HCT116 (cell line): ENCODE measurements at regions not wholly inside any gene's neighbourhood (a gene's known extent, or its start where the extent isn't known, plus 50 kb on each side); places are given as distances from the start of the nearest gene placed in this dataset.

ENCODE experiments used
- ATF3 ChIP-seq: IDR thresholded peaks from 2 replicates; pipeline ENCODE4 v1.6.1; 2012
- CEBPB ChIP-seq: IDR thresholded peaks from 2 replicates; pipeline ENCODE4 v1.6.1; 2012; ENCODE audit warnings: low read depth
- CTCF ChIP-seq, 3 experiments: fragments of 200-600 bp in 1 of 3; sonication (generic) in 1 of 3; IDR thresholded peaks in 2 of 3; conservative IDR thresholded peaks in 1 of 3; 2 replicates each; pipeline ENCODE4 v1.5.1; 2012 to 2017; ENCODE audit warnings: low read depth in 2 of 3, low read length in 2 of 3, antibody characterized with exemption in 1 of 3, borderline replicate concordance in 1 of 3, control low read depth in 1 of 3, mild to moderate bottlenecking in 1 of 3, mixed read lengths in 1 of 3, mixed run types in 1 of 3, moderate library complexity in 1 of 3; ENCODE audit not compliant: insufficient read depth in 1 of 3
- EZH2 ChIP-seq: fragments of 200-600 bp; sonication (generic); IDR thresholded peaks from 2 replicates; pipeline ENCODE4 v1.6.1; 2017; ENCODE audit warnings: antibody characterized with exemption, mixed run types
- MAX ChIP-seq: IDR thresholded peaks from 2 replicates; pipeline ENCODE4 v1.6.1; 2012
- POLR2A ChIP-seq: IDR thresholded peaks from 2 replicates; pipeline ENCODE4 v1.7.0; 2011; ENCODE audit warnings: borderline replicate concordance; ENCODE audit not compliant: insufficient read depth, insufficient read length; ENCODE audit errors: extremely low read depth
- POLR2AphosphoS5 ChIP-seq: IDR thresholded peaks from 2 replicates; pipeline ENCODE4 v1.6.1; 2011; ENCODE audit warnings: mild to moderate bottlenecking, low read depth, low read length, moderate library complexity
- RAD21 ChIP-seq: IDR thresholded peaks from 2 replicates; pipeline ENCODE4 v1.6.1; 2012; ENCODE audit warnings: low read depth, mild to moderate bottlenecking
- REST ChIP-seq: IDR thresholded peaks from 2 replicates; pipeline ENCODE4 v1.6.1; 2012; ENCODE audit warnings: low read depth
- YY1 ChIP-seq: IDR thresholded peaks from 2 replicates; pipeline ENCODE4 v1.6.1; 2011; ENCODE audit warnings: low read length, low read depth, moderate library complexity, mild to moderate bottlenecking; ENCODE audit not compliant: insufficient replicate concordance; ENCODE audit errors: extremely low read depth
- ZBTB33 ChIP-seq: IDR thresholded peaks from 2 replicates; pipeline ENCODE4 v1.6.1; 2011; ENCODE audit warnings: mild to moderate bottlenecking, low read length, moderate library complexity; ENCODE audit not compliant: insufficient replicate concordance; ENCODE audit errors: extremely low read depth
- ZFX ChIP-seq: fragments of 450-650 bp; IDR thresholded peaks from 2 replicates; pipeline ENCODE4 v1.6.1; 2017

GRCh38 chr1:47618222-47618720, 180.4 kb downstream of the FOXD2 start:
- TF ChIP-seq REST (no peak), CTCF (IDR thresholded peaks at IDR 0.05 in 2 of 3, conservative IDR thresholded peaks at IDR 0.05 in 1 of 3; ENCODE audit: borderline replicate concordance in 1 of 3, insufficient read depth in 1 of 3, low read depth in 2 of 3, low read length in 2 of 3) (no peak), POLR2A (no peak), EZH2 (no peak), ZFX (no peak), YY1 (no peak), ATF3 (no peak), POLR2AphosphoS5 (no peak), CEBPB (no peak), MAX (no peak), RAD21 (no peak), ZBTB33 (no peak)
